ENCODE measurements at regions not wholly inside any gene's neighbourhood (a gene's known extent, or its start where the extent isn't known, plus 50 kb on each side); places are given as distances from the start of the nearest gene placed in this dataset.

GRCh38 chr7:25847336-25848070 is 304.5 kb upstream of the NFE2L3 start:
- no peak for TF ChIP-seq CTCF (IDR thresholded peaks at IDR 0.05; ENCODE audit: insufficient read depth, low read length, poor library complexity, severe bottlenecking)
- H3K4me3 ChIP-seq (ENCODE audit: low read depth, low read length), result no peak overlapping the region
- no peaks in the 10 kb centered on the region for H3K36me3 ChIP-seq (ENCODE audit: control insufficient read depth, insufficient read depth, low read length)
- no peaks in the 10 kb centered on the region for H3K27me3 ChIP-seq (ENCODE audit: control insufficient read depth, insufficient read depth, low read length)
- DNase-seq (ENCODE audit: low read depth), result no peak

- Histone ChIP-seq H3K27me3 (ENCODE audit: control insufficient read depth, insufficient read depth, low read length) (no peaks in the 10 kb centered on the region), H3K4me3 (ENCODE audit: low read depth, low read length) (no peak overlapping the region), H3K36me3 (ENCODE audit: control insufficient read depth, insufficient read depth, low read length) (no peaks in the 10 kb centered on the region)
- peak; percentile 87 for DNase-seq (ENCODE audit: low read depth)
- TF ChIP-seq CTCF (IDR thresholded peaks at IDR 0.05; ENCODE audit: insufficient read depth, low read length, poor library complexity, severe bottlenecking), result no peak
Measured at GRCh38 chr7:25849500-25850184, 302.4 kb upstream of the NFE2L3 start.

DNA sequence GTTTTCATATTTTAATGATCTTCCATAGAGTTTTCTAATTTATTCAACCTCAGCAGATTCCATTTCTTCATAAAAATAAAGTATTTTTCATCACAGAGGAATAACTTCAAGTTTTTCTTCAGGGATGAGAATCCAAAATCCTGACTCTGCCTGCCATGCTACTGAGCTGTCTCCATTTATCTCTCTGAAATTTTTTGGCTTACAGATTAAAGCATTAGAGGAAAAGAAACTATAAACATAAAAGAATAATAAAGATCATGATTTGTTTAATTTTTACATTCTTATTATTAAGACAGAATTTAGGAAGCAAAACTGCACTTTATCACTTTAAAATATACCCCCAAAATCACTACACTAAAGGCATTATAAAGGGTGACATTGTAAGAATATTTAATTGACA is 301.8 kb upstream of the NFE2L3 start:
- no peak for TF ChIP-seq CTCF (IDR thresholded peaks at IDR 0.05; ENCODE audit: insufficient read depth, low read length, poor library complexity, severe bottlenecking)
- no peaks in the 10 kb centered on the region for H3K27me3 ChIP-seq (ENCODE audit: control insufficient read depth, insufficient read depth, low read length)
- no peak for DNase-seq (ENCODE audit: low read depth)
- H3K36me3 ChIP-seq (ENCODE audit: control insufficient read depth, insufficient read depth, low read length), result no peaks in the 10 kb centered on the region
- no peak overlapping the region for H3K4me3 ChIP-seq (ENCODE audit: low read depth, low read length)

DNA sequence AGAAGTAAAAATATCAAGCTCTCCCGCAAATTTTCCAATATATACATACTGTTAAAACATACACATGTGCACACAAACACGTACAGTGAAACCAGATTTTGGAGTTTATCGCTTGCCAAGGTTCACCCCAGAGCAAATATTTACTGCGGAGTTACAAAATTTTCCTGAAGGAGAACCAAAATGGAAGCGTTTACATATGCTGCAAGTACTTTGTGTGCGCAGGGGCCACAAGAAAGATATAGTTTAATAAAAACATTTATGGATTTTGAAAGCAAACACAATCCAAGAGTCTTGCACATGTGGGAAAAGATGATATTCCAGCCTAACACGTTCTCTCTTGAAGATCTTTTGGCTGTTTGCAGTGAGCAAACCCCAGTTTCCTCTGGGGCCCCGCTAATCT is 301.3 kb upstream of the NFE2L3 start:
- no peak for DNase-seq (ENCODE audit: low read depth)
- no peak for TF ChIP-seq CTCF (IDR thresholded peaks at IDR 0.05; ENCODE audit: insufficient read depth, low read length, poor library complexity, severe bottlenecking)
- Histone ChIP-seq H3K4me3 (ENCODE audit: low read depth, low read length) (no peak overlapping the region), H3K27me3 (ENCODE audit: control insufficient read depth, insufficient read depth, low read length) (no peaks in the 10 kb centered on the region), H3K36me3 (ENCODE audit: control insufficient read depth, insufficient read depth, low read length) (no peaks in the 10 kb centered on the region)

- no peaks in the 10 kb centered on the region for H3K36me3 ChIP-seq (ENCODE audit: control insufficient read depth, insufficient read depth, low read length)
- no peak for DNase-seq (ENCODE audit: low read depth)
- peak; percentile 86 for TF ChIP-seq CTCF (IDR thresholded peaks at IDR 0.05; ENCODE audit: insufficient read depth, low read length, poor library complexity, severe bottlenecking)
- H3K4me3 ChIP-seq (ENCODE audit: low read depth, low read length), result no peak overlapping the region
- no peaks in the 10 kb centered on the region for H3K27me3 ChIP-seq (ENCODE audit: control insufficient read depth, insufficient read depth, low read length)
Measured at GRCh38 chr7:25851332-25852210, 300.4 kb upstream of the NFE2L3 start.
